Activated CD4-positive, alpha-beta memory T cell treated with anti-CD3 and anti-CD28 coated beads, Interleukin-2, amount 10 ng/mL, durations not matched to agents 7 days and 5 days (primary cell): ENCODE measurements at regions not wholly inside any gene's neighbourhood (a gene's known extent, or its start where the extent isn't known, plus 50 kb on each side); places are given as distances from the start of the nearest gene placed in this dataset.

Experiments
- CTCF ChIA-PET: fragments of 350-600 bp; sonication (Branson Sonifier 250); formaldehyde crosslinking; loops from one replicate; lab custom pipeline; 2021; ENCODE audit warnings: antibody characterized with exemption, inconsistent platforms; lab: Charles Lee
- POLR2A ChIA-PET: fragments of 350-600 bp; sonication (Branson Sonifier 250); formaldehyde crosslinking; loops from one replicate; lab custom pipeline; 2021; ENCODE audit warnings: antibody characterized with exemption; lab: Charles Lee
- DNase-seq: peaks from one replicate; pipeline ENCODE4 v3.0.0-alpha.2; 2020
- H3K27ac Mint-ChIP-seq: one replicate; pipeline ENCODE4 v1.8.0; 2021; ENCODE audit warnings: mild to moderate bottlenecking, mixed read lengths
- H3K27me3 Mint-ChIP-seq: one replicate; pipeline ENCODE4 v1.8.0; 2021; ENCODE audit warnings: mixed read lengths
- H3K36me3 Mint-ChIP-seq: one replicate; pipeline ENCODE4 v1.8.0; 2021; ENCODE audit warnings: low read depth, mixed read lengths
- H3K4me1 Mint-ChIP-seq: one replicate; pipeline ENCODE4 v1.8.0; 2021; ENCODE audit warnings: mixed read lengths
- H3K4me3 Mint-ChIP-seq: one replicate; pipeline ENCODE4 v1.8.0; 2021; ENCODE audit warnings: mild to moderate bottlenecking, mixed read lengths
- H3K9me3 Mint-ChIP-seq: one replicate; pipeline ENCODE4 v1.8.0; 2021; ENCODE audit warnings: mixed read lengths

DNA sequence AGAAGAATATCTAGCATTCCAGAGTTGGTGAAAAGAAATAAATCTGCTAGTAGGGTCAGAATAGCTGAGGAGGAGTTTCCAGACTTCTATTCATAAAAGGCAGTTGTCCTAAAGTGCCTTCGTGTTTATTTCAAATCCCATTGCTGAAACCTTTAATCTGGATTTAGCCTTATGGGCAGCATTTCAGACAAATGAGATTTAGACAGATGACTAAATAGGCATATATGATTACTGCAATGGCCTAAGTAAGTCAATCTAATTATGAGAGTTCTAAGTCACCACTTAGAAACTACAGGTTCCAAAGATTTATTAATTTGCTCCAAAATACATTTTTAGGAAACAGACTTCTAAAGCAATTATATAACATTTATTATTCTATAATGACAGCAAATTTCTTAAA, 368.7 kb downstream of the LIG4 start:
- no peak for DNase-seq
- Mint-ChIP-seq H3K4me1 (no peaks in the 10 kb centered on the region), H3K36me3 (no peaks in the 10 kb centered on the region), H3K4me3 (no peak overlapping the region), H3K27me3 (no peaks in the 10 kb centered on the region), H3K27ac (no peak overlapping the region), H3K9me3 (no peaks in the 10 kb centered on the region)
- POLR2A ChIA-PET = no interaction called here
- CTCF ChIA-PET = no interaction called here

DNA sequence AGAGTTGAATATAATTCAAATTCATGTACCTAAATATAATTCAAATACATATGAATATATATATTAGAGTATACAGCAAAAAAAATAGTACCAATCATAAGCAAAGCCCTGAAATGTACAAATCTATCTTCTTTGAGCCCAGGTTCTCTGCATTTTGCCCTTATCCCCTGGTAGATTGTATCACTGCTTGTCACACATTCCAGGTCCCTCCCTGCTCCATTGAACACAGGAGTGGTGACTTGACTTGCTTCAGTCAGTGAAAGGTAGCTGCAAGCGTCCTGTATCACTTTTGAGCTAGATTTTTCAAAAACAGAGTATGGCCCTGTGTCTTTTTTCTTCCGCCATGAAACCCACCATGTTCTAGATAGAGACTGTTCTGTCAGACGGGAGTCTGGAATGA, 369.4 kb downstream of the LIG4 start:
- DNase-seq = no peak
- no peaks in the 10 kb centered on the region for H3K27me3 Mint-ChIP-seq
- H3K9me3 Mint-ChIP-seq = no peaks in the 10 kb centered on the region
- POLR2A ChIA-PET = no interaction called here
- no peak overlapping the region for H3K27ac Mint-ChIP-seq
- CTCF ChIA-PET = no interaction called here
- no peak overlapping the region for H3K4me3 Mint-ChIP-seq
- H3K4me1 Mint-ChIP-seq = no peaks in the 10 kb centered on the region
- H3K36me3 Mint-ChIP-seq = no peaks in the 10 kb centered on the region

DNA sequence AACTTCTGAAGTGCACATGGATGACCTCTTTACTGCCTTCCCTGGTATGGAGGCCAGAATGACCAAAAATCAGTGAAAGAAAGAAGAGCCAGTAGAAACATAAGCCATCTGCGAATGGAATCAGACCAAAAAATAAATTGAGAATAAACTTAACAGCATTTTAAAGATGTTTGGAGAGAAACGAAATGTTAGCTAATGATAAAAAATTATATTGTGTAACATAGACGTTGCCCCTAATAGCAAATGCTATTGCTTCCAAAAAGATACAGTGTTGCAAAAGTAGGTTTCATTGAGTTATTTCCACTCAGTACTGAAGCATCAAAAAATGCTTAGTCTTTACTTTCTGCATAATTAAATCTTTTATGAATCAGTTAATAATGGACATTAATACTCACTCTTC, 371.7 kb downstream of the LIG4 start:
- no peaks in the 10 kb centered on the region for H3K9me3 Mint-ChIP-seq
- no peaks in the 10 kb centered on the region for H3K27me3 Mint-ChIP-seq
- CTCF ChIA-PET = no interaction called here
- H3K27ac Mint-ChIP-seq = no peak overlapping the region
- POLR2A ChIA-PET = no interaction called here
- no peak overlapping the region for H3K4me3 Mint-ChIP-seq
- H3K4me1 Mint-ChIP-seq = no peaks in the 10 kb centered on the region
- no peaks in the 10 kb centered on the region for H3K36me3 Mint-ChIP-seq
- no peak for DNase-seq

DNA sequence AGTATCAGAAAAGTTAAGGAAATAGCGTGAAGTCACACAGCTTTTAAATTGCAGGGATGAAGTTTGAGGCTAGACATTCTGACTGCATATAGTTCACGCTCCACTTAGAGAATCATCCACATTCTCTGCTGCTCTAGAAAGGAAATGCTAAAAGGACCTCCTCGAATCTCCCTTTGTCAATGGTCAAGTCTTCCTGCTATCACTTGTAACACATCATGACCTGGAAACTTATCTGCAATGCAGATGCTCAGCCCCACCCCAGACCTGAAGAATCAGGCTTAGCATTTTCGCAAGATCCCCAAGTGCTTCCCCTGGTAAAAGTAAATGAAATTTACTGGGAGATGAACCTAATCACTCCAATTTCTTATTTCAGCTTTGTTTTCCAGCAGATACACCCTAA, 372.1 kb downstream of the LIG4 start:
- POLR2A ChIA-PET = no interaction called here
- Mint-ChIP-seq H3K4me3 (no peak overlapping the region), H3K27me3 (no peaks in the 10 kb centered on the region), H3K4me1 (no peaks in the 10 kb centered on the region), H3K9me3 (no peaks in the 10 kb centered on the region), H3K36me3 (no peaks in the 10 kb centered on the region), H3K27ac (no peak overlapping the region)
- DNase-seq = no peak
- CTCF ChIA-PET = no interaction called here

DNA sequence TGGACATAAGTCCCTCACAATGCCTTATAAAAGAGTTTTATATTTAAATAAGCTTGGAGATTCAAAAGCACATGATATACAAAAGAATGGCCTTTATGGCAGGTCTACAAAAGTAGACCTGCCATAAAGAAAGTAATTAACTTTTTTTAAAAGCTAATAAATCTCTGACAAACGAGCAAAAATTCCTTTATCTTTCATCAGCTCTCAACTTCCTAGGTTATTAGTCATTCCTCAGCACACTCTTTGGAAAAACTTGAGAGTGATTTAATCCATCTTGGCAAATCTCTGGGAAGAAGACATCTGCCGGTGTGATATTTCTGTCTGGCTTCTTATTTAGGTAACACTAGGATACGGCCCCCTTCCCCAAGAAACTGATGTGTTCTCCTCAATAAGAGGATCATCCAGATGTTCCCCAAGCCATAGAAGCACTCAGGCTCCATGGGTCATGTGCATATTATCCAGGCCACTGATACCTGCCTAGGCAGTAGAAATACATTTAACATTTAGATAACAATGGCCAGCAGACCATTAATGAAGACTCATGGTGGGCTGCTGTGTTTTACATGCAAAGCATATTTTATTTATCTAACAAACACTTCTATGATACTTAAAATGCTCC, 372.7 kb downstream of the LIG4 start:
- ChIA-PET POLR2A (no interaction called here), CTCF (no interaction called here)
- Mint-ChIP-seq H3K27ac (no peak overlapping the region), H3K36me3 (no peaks in the 10 kb centered on the region), H3K4me3 (no peak overlapping the region), H3K4me1 (no peaks in the 10 kb centered on the region), H3K9me3 (no peaks in the 10 kb centered on the region), H3K27me3 (no peaks in the 10 kb centered on the region)
- DNase-seq = no peak

GRCh38 chr13:107838588-107839161, 376.7 kb downstream of the LIG4 start:
- ChIA-PET POLR2A (no interaction called here), CTCF (no interaction called here)
- no peak for DNase-seq
- Mint-ChIP-seq H3K4me3 (no peak overlapping the region), H3K27me3 (no peaks in the 10 kb centered on the region), H3K4me1 (no peaks in the 10 kb centered on the region), H3K36me3 (no peaks in the 10 kb centered on the region), H3K27ac (no peak overlapping the region), H3K9me3 (peaks cover 2% of the 10 kb centered on the region)

DNA sequence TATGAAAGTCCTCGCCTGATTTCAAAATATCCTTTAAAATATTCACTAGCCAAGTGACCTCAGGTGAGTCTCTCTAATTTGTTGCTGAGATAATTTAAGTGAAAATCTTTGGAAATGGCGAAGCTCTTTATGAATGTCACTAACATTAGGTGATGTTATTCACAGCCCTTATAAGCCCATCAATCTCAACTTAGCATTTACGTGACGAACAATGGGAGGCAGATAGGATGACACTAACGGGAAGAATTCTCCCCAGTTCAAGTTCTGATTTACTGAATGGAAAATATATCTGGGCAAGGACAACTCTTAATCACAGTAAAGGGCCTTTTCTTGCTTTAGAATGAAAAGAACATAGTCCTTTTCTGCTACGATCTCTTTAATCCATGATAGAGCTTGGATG, 378.7 kb downstream of the LIG4 start:
- Mint-ChIP-seq H3K4me1 (no peaks in the 10 kb centered on the region), H3K27ac (no peak overlapping the region), H3K9me3 (peaks cover 7% of the 10 kb centered on the region), H3K27me3 (no peaks in the 10 kb centered on the region), H3K4me3 (no peak overlapping the region), H3K36me3 (no peaks in the 10 kb centered on the region)
- DNase-seq = no peak
- CTCF ChIA-PET = no interaction called here
- POLR2A ChIA-PET = no interaction called here

GRCh38 chr13:107835339-107836018, 379.9 kb downstream of the LIG4 start:
- POLR2A ChIA-PET = no interaction called here

GRCh38 chr13:107834717-107835116, 380.6 kb downstream of the LIG4 start:
- H3K27me3 Mint-ChIP-seq = no peaks in the 10 kb centered on the region
- H3K27ac Mint-ChIP-seq = no peak overlapping the region
- H3K4me1 Mint-ChIP-seq = no peaks in the 10 kb centered on the region
- H3K4me3 Mint-ChIP-seq = no peak overlapping the region
- H3K36me3 Mint-ChIP-seq = no peaks in the 10 kb centered on the region
- no peak for DNase-seq
- ChIA-PET CTCF (no interaction called here), POLR2A (no interaction called here)
- peaks cover 7% of the 10 kb centered on the region for H3K9me3 Mint-ChIP-seq

More at GRCh38 chr13:107835339-107836018, 379.9 kb downstream of the LIG4 start:
- CTCF ChIA-PET = no interaction called here
- no peaks in the 10 kb centered on the region for H3K27me3 Mint-ChIP-seq
- no peak overlapping the region for H3K27ac Mint-ChIP-seq
- no peak for DNase-seq
- H3K9me3 Mint-ChIP-seq = peaks cover 7% of the 10 kb centered on the region
- no peaks in the 10 kb centered on the region for H3K36me3 Mint-ChIP-seq
- H3K4me3 Mint-ChIP-seq = no peak overlapping the region
- H3K4me1 Mint-ChIP-seq = no peaks in the 10 kb centered on the region

DNA sequence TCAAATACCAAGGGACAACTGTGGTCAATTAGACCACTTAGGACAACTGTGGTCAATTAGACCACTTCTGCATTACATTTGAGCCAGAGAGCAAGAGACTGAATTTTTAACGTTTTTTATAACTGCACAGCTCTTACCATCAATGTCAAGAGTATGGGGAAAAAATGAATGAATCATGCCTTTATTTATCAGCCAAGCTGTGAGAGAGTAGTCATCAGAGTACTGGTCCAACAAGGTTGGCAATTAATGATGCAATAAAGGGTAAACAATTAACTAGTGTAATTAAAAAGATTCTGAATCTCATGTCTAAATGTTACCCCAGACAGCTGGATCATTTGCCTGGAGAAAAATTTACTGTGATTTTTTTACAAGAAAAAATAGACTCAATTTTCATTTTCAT, 381.1 kb downstream of the LIG4 start:
- CTCF ChIA-PET = no interaction called here
- Mint-ChIP-seq H3K27ac (no peak overlapping the region), H3K36me3 (no peaks in the 10 kb centered on the region), H3K4me1 (no peaks in the 10 kb centered on the region), H3K4me3 (no peak overlapping the region), H3K9me3 (peaks cover 7% of the 10 kb centered on the region), H3K27me3 (no peaks in the 10 kb centered on the region)
- POLR2A ChIA-PET = no interaction called here
- DNase-seq = no peak

- H3K9me3 Mint-ChIP-seq = peaks cover 7% of the 10 kb centered on the region
- H3K4me3 Mint-ChIP-seq = no peak overlapping the region
- no peak for DNase-seq
- ChIA-PET POLR2A (no interaction called here), CTCF (no interaction called here)
- no peak overlapping the region for H3K27ac Mint-ChIP-seq
- H3K27me3 Mint-ChIP-seq = no peaks in the 10 kb centered on the region
- H3K4me1 Mint-ChIP-seq = no peaks in the 10 kb centered on the region
- H3K36me3 Mint-ChIP-seq = no peaks in the 10 kb centered on the region
Observed at GRCh38 chr13:107832500-107833100, 382.7 kb downstream of the LIG4 start.

DNA sequence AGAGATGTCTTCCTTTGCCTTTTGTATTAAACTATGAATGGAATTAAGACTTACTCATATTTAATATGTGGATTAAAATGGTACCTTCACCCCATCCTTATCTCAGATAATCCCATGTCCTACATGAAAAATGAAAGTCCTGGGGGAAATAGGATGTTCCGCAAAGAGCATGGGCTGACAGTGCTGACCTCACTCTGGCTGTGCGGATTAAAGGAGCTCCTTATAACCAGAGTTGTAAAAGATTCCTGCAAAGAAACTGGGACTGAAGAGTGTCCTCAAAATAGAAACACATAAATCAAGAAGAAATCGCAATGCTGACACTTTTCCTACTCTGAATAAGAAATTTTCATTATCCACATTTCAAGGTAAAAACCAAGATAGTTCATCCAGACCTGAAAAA, 384.5 kb downstream of the LIG4 start:
- ChIA-PET POLR2A (no interaction called here), CTCF (no interaction called here)
- no peak for DNase-seq
- Mint-ChIP-seq H3K4me1 (no peaks in the 10 kb centered on the region), H3K27me3 (no peaks in the 10 kb centered on the region), H3K4me3 (no peak overlapping the region), H3K36me3 (no peaks in the 10 kb centered on the region), H3K27ac (no peak overlapping the region), H3K9me3 (peaks cover 7% of the 10 kb centered on the region)

DNA sequence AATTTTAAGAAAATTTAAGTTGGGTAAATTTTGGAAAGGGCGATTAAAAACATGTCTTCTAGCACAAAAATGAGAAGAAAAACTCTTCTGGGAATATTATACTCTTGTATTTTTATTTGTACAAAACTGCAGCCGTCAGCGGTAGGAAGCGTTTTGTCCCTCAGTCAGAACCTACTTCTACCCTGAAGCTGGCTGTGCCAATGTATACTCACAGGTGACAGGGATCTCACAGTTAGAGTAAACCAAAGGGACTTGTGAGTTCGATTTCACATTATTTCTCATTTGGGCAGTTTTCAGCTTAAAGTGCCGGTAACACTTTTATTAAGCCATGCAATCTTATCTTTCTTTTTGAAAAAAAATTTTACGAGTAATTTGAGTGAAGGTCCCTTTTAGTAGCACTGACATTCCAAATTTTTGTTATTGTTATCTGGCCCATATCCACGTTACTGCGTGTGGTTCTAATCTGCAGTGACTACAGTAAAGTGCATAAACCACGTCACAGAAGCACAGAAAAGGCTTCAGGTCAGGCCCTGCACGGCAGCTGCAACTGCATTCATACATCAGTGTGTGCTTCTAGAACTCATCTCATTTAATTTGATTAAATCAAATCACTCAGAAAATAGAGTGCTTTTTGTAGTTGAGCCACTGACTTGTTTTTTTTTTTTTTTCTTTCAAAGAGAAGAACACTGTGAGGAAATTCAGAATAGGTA, 387.3 kb downstream of the LIG4 start:
- CTCF ChIA-PET = no interaction called here
- Mint-ChIP-seq H3K27me3 (no peaks in the 10 kb centered on the region), H3K4me3 (no peak overlapping the region), H3K36me3 (no peaks in the 10 kb centered on the region), H3K4me1 (no peaks in the 10 kb centered on the region), H3K9me3 (peaks cover 7% of the 10 kb centered on the region), H3K27ac (no peak overlapping the region)
- POLR2A ChIA-PET = no interaction called here
- no peak for DNase-seq
